ENCODE measurements at regions not wholly inside any gene's neighbourhood (a gene's known extent, or its start where the extent isn't known, plus 50 kb on each side); places are given as distances from the start of the nearest gene placed in this dataset.
"Not testable (repeated sequence)": the region's sequence is repeated elsewhere in the genome, so short reads cannot be mapped to it uniquely, and the experiment has no call there.

GRCh38 chr4:179372746-179373145 is 1930.5 kb upstream of the AGA start:
- H3K27me3 Mint-ChIP-seq: no peaks in the 10 kb centered on the region
- ATAC-seq (replicated peaks; ENCODE audit: extremely low read depth, poor library complexity, severe bottlenecking): no peak
- peaks cover 2% of the 10 kb centered on the region for H3K36me3 Mint-ChIP-seq (ENCODE audit: insufficient read depth)
- no peak for DNase-seq (ENCODE audit: low spot score in 2 of 2)
- H3K27ac Mint-ChIP-seq (ENCODE audit: low read depth): no peak overlapping the region
- H3K9me3 Mint-ChIP-seq: peaks cover 13% of the 10 kb centered on the region
- no peak overlapping the region for H3K4me3 Mint-ChIP-seq
- no peaks in the 10 kb centered on the region for H3K4me1 Mint-ChIP-seq

GRCh38 chr4:179378847-179379246 is 1936.6 kb upstream of the AGA start:
- H3K9me3 Mint-ChIP-seq: peaks cover 15% of the 10 kb centered on the region
- H3K4me1 Mint-ChIP-seq; H3K27me3 Mint-ChIP-seq; H3K36me3 Mint-ChIP-seq (ENCODE audit: insufficient read depth); H3K27ac Mint-ChIP-seq (ENCODE audit: low read depth); H3K4me3 Mint-ChIP-seq; DNase-seq (ENCODE audit: low spot score in 2 of 2); ATAC-seq (replicated peaks; ENCODE audit: extremely low read depth, poor library complexity, severe bottlenecking): not testable (repeated sequence)

- Mint-ChIP-seq H3K4me3 (no peak overlapping the region), H3K27ac (ENCODE audit: low read depth) (no peak overlapping the region), H3K36me3 (ENCODE audit: insufficient read depth) (no peaks in the 10 kb centered on the region)
Observed at GRCh38 chr4:179392787-179393186, 1950.5 kb upstream of the AGA start.

GRCh38 chr4:179398414-179398813 is 1956.2 kb upstream of the AGA start:
- no peak for ATAC-seq (replicated peaks; ENCODE audit: extremely low read depth, poor library complexity, severe bottlenecking)
- DNase-seq (ENCODE audit: low spot score in 2 of 2): no peak
- no peak overlapping the region for H3K27ac Mint-ChIP-seq (ENCODE audit: low read depth)
- no peaks in the 10 kb centered on the region for H3K4me1 Mint-ChIP-seq
- no peaks in the 10 kb centered on the region for H3K27me3 Mint-ChIP-seq
- H3K9me3 Mint-ChIP-seq: peaks cover 23% of the 10 kb centered on the region
- no peak overlapping the region for H3K4me3 Mint-ChIP-seq
- no peaks in the 10 kb centered on the region for H3K36me3 Mint-ChIP-seq (ENCODE audit: insufficient read depth)

More at GRCh38 chr4:179392787-179393186, 1950.5 kb upstream of the AGA start:
- H3K4me1 Mint-ChIP-seq: no peaks in the 10 kb centered on the region
- H3K9me3 Mint-ChIP-seq: peaks cover 32% of the 10 kb centered on the region
- DNase-seq (ENCODE audit: low spot score in 2 of 2) (no peak), ATAC-seq (replicated peaks; ENCODE audit: extremely low read depth, poor library complexity, severe bottlenecking) (no peak)
- H3K27me3 Mint-ChIP-seq: no peaks in the 10 kb centered on the region

- no peak overlapping the region for H3K27ac Mint-ChIP-seq (ENCODE audit: low read depth)
- no peaks in the 10 kb centered on the region for H3K4me1 Mint-ChIP-seq
- ATAC-seq (replicated peaks; ENCODE audit: extremely low read depth, poor library complexity, severe bottlenecking) (no peak), DNase-seq (ENCODE audit: low spot score in 2 of 2) (no peak)
- H3K36me3 Mint-ChIP-seq (ENCODE audit: insufficient read depth): no peaks in the 10 kb centered on the region
- H3K9me3 Mint-ChIP-seq: peaks cover 29% of the 10 kb centered on the region
- H3K4me3 Mint-ChIP-seq: no peak overlapping the region
- no peaks in the 10 kb centered on the region for H3K27me3 Mint-ChIP-seq
Observed at GRCh38 chr4:179399054-179399782, 1957.0 kb upstream of the AGA start.

GRCh38 chr4:179415037-179415846 is 1973.0 kb upstream of the AGA start:
- DNase-seq (ENCODE audit: low spot score in 2 of 2): no peak
- ATAC-seq (replicated peaks; ENCODE audit: extremely low read depth, poor library complexity, severe bottlenecking): no peak
- Mint-ChIP-seq H3K27me3 (no peaks in the 10 kb centered on the region), H3K36me3 (ENCODE audit: insufficient read depth) (no peaks in the 10 kb centered on the region), H3K4me3 (no peak overlapping the region), H3K9me3 (peaks cover 15% of the 10 kb centered on the region), H3K4me1 (no peaks in the 10 kb centered on the region), H3K27ac (ENCODE audit: low read depth) (no peak overlapping the region)

GRCh38 chr4:179415847-179416223 is 1973.6 kb upstream of the AGA start:
- Mint-ChIP-seq H3K27me3 (no peaks in the 10 kb centered on the region), H3K27ac (ENCODE audit: low read depth) (no peak overlapping the region), H3K4me1 (no peaks in the 10 kb centered on the region), H3K36me3 (ENCODE audit: insufficient read depth) (no peaks in the 10 kb centered on the region), H3K4me3 (no peak overlapping the region), H3K9me3 (peaks cover 15% of the 10 kb centered on the region)
- DNase-seq (ENCODE audit: low spot score in 2 of 2) (no peak), ATAC-seq (replicated peaks; ENCODE audit: extremely low read depth, poor library complexity, severe bottlenecking) (no peak)

GRCh38 chr4:179417357-179417756 is 1975.1 kb upstream of the AGA start:
- ATAC-seq (replicated peaks; ENCODE audit: extremely low read depth, poor library complexity, severe bottlenecking) (no peak), DNase-seq (ENCODE audit: low spot score in 2 of 2) (no peak)
- H3K4me1 Mint-ChIP-seq: no peaks in the 10 kb centered on the region
- no peak overlapping the region for H3K4me3 Mint-ChIP-seq
- no peak overlapping the region for H3K27ac Mint-ChIP-seq (ENCODE audit: low read depth)
- no peaks in the 10 kb centered on the region for H3K27me3 Mint-ChIP-seq
- no peaks in the 10 kb centered on the region for H3K36me3 Mint-ChIP-seq (ENCODE audit: insufficient read depth)
- peaks cover 20% of the 10 kb centered on the region for H3K9me3 Mint-ChIP-seq

GRCh38 chr4:179437962-179438361 is 1995.7 kb upstream of the AGA start:
- Mint-ChIP-seq H3K36me3 (ENCODE audit: insufficient read depth) (no peaks in the 10 kb centered on the region), H3K4me3 (no peak overlapping the region), H3K27me3 (no peaks in the 10 kb centered on the region), H3K9me3 (peaks cover 7% of the 10 kb centered on the region), H3K27ac (ENCODE audit: low read depth) (no peak overlapping the region), H3K4me1 (no peaks in the 10 kb centered on the region)
- DNase-seq (ENCODE audit: low spot score in 2 of 2) (no peak), ATAC-seq (replicated peaks; ENCODE audit: extremely low read depth, poor library complexity, severe bottlenecking) (no peak)

GRCh38 chr4:179441596-179441995 is 1999.4 kb upstream of the AGA start:
- no peak overlapping the region for H3K27ac Mint-ChIP-seq (ENCODE audit: low read depth)
- DNase-seq (ENCODE audit: low spot score in 2 of 2) (no peak), ATAC-seq (replicated peaks; ENCODE audit: extremely low read depth, poor library complexity, severe bottlenecking) (no peak)
- no peaks in the 10 kb centered on the region for H3K27me3 Mint-ChIP-seq
- no peak overlapping the region for H3K4me3 Mint-ChIP-seq
- no peaks in the 10 kb centered on the region for H3K4me1 Mint-ChIP-seq
- H3K36me3 Mint-ChIP-seq (ENCODE audit: insufficient read depth): no peaks in the 10 kb centered on the region
- H3K9me3 Mint-ChIP-seq: peaks cover 18% of the 10 kb centered on the region

- no peaks in the 10 kb centered on the region for H3K36me3 Mint-ChIP-seq (ENCODE audit: insufficient read depth)
- H3K27me3 Mint-ChIP-seq: no peaks in the 10 kb centered on the region
- H3K4me1 Mint-ChIP-seq: no peaks in the 10 kb centered on the region
- no peak overlapping the region for H3K4me3 Mint-ChIP-seq
- ATAC-seq (replicated peaks; ENCODE audit: extremely low read depth, poor library complexity, severe bottlenecking) (no peak), DNase-seq (ENCODE audit: low spot score in 2 of 2) (no peak)
- H3K27ac Mint-ChIP-seq (ENCODE audit: low read depth): no peak overlapping the region
- H3K9me3 Mint-ChIP-seq: peaks cover 11% of the 10 kb centered on the region
Observed at GRCh38 chr4:179447308-179447707, 2005.1 kb upstream of the AGA start.

GRCh38 chr4:179465131-179465797 is 2023.0 kb upstream of the AGA start:
- Mint-ChIP-seq H3K36me3 (ENCODE audit: insufficient read depth) (no peaks in the 10 kb centered on the region), H3K9me3 (peaks cover 10% of the 10 kb centered on the region), H3K27me3 (no peaks in the 10 kb centered on the region), H3K4me3 (no peak overlapping the region), H3K4me1 (no peaks in the 10 kb centered on the region), H3K27ac (ENCODE audit: low read depth) (no peak overlapping the region)
- DNase-seq (ENCODE audit: low spot score in 2 of 2): no peak
- ATAC-seq (replicated peaks; ENCODE audit: extremely low read depth, poor library complexity, severe bottlenecking): no peak

GRCh38 chr4:179467878-179468277 is 2025.6 kb upstream of the AGA start:
- Mint-ChIP-seq H3K36me3 (ENCODE audit: insufficient read depth) (no peaks in the 10 kb centered on the region), H3K9me3 (peaks cover 11% of the 10 kb centered on the region), H3K27ac (ENCODE audit: low read depth) (no peak overlapping the region), H3K4me3 (no peak overlapping the region), H3K27me3 (no peaks in the 10 kb centered on the region), H3K4me1 (no peaks in the 10 kb centered on the region)
- no peak for ATAC-seq (replicated peaks; ENCODE audit: extremely low read depth, poor library complexity, severe bottlenecking)
- no peak for DNase-seq (ENCODE audit: low spot score in 2 of 2)

All from central memory CD8-positive, alpha-beta T cell (primary cell).